ENCODE measurements at regions not wholly inside any gene's neighbourhood (a gene's known extent, or its start where the extent isn't known, plus 50 kb on each side); places are given as distances from the start of the nearest gene placed in this dataset.
A peak's percentile ranks its signal among the peaks of the same experiment; 100 is the strongest.

GRCh38 chr7:98727146-98727709 lies 110.1 kb downstream of the NPTX2 start:
- no peak overlapping the region for H3T11ph ChIP-seq (ENCODE audit: low read length)
- no peak overlapping the region for H3K23ac ChIP-seq (ENCODE audit: insufficient read length, low read depth, low read length)
- no peak overlapping the region for H2AFZ ChIP-seq (ENCODE audit: low read length)
- no peak overlapping the region for H3K14ac ChIP-seq (ENCODE audit: insufficient read depth, low read length)
- H3K27ac ChIP-seq (ENCODE audit: insufficient read length, low read depth, low read length), result no peak overlapping the region
- peak; percentile 74 for DNase-seq
- no peak overlapping the region for H2BK15ac ChIP-seq (ENCODE audit: low read depth, low read length)
- peaks cover 3% of the 10 kb centered on the region; the same call in 1 of the 2 replicates for H3K4me1 ChIP-seq (ENCODE audit: insufficient read depth, low read length)
- no peak overlapping the region for H3K9ac ChIP-seq (ENCODE audit: extremely low read depth, insufficient read length, low read length)
- Mint-ChIP-seq H3K27me3 (ENCODE audit: low read depth) (no peaks in the 10 kb centered on the region; the same call in 1 of the 2 replicates), H3K4me1 (peaks cover 27 to 35% of the 10 kb centered on the region in 2 experiments), H3K36me3 (ENCODE audit: insufficient read depth in 1 of 3, low read depth in 3 of 3) (no peaks in the 10 kb centered on the region; a peak in 1 of 7 replicates), H3K9me3 (no peaks in the 10 kb centered on the region; a peak in 1 of 5 replicates), H3K27ac (peak overlapping the region in 2 of 3 experiments; percentile 28 to 62; a peak in 4 of 7 replicates), H3K4me3 (no peak overlapping the region; a peak in 1 of 5 replicates)
- no peaks in the 10 kb centered on the region for H3K27me3 ChIP-seq (ENCODE audit: insufficient read depth, low read length)
- no peak overlapping the region for H3K4me2 ChIP-seq (ENCODE audit: insufficient read depth, insufficient read length, low read length)
- H3K9me3 ChIP-seq (ENCODE audit: control insufficient read depth, low read depth, low read length), result no peaks in the 10 kb centered on the region
- H4K20me1 ChIP-seq (ENCODE audit: control insufficient read depth, insufficient read depth, insufficient read length), result no peaks in the 10 kb centered on the region
- no peaks in the 10 kb centered on the region for H3K79me1 ChIP-seq (ENCODE audit: insufficient read depth, low read depth, low read length, poor library complexity, severe bottlenecking)
- no peaks in the 10 kb centered on the region for H3K79me2 ChIP-seq (ENCODE audit: insufficient read depth, low read length)
- no peak overlapping the region for H2AK5ac ChIP-seq (ENCODE audit: insufficient read length, low read length)
- H2BK20ac ChIP-seq (ENCODE audit: low read depth, low read length, poor library complexity, severe bottlenecking), result no peak overlapping the region
- no peak overlapping the region for H4K8ac ChIP-seq (replicated peaks; ENCODE audit: insufficient read length, low read depth, low read length)
- H2BK12ac ChIP-seq (ENCODE audit: insufficient read length, low read depth, low read length), result no peak overlapping the region
- no peak for TF ChIP-seq CTCF (conservative IDR thresholded peaks at IDR 0.05)
- H2BK120ac ChIP-seq (ENCODE audit: low read depth, low read length, poor library complexity, severe bottlenecking), result no peak overlapping the region
- no peak overlapping the region for H3K56ac ChIP-seq (ENCODE audit: insufficient read length, low read depth, low read length)
- H2BK5ac ChIP-seq (ENCODE audit: insufficient read length, low read length), result no peak overlapping the region
- no peak overlapping the region for H3K4ac ChIP-seq (ENCODE audit: low read depth, low read length)
- WGBS (ENCODE audit: extremely low coverage, insufficient read length, low lambda C conversion rate), result no CpG with 5 or more reads among the region's 7 CpGs
- no peak overlapping the region for H4K91ac ChIP-seq (ENCODE audit: insufficient read length, low read depth, low read length)
- H4K5ac ChIP-seq (ENCODE audit: insufficient read length, low read depth, low read length), result no peak overlapping the region
- H3K23me2 ChIP-seq (ENCODE audit: insufficient read length, low read depth, low read length, poor library complexity, severe bottlenecking), result no peaks in the 10 kb centered on the region
- H3K18ac ChIP-seq (ENCODE audit: insufficient read length, low read depth, low read length), result no peak overlapping the region

Measured in H9 (cell line).